GM12878 (cell line): ENCODE measurements at regions not wholly inside any gene's neighbourhood (a gene's known extent, or its start where the extent isn't known, plus 50 kb on each side); places are given as distances from the start of the nearest gene placed in this dataset.

Source experiments
- ATAC-seq: fragments of 200-7000 bp; cut with Tn5 transposase; 3 replicates; pipeline ENCODE4 v1.9.1; 2020; ENCODE audit warnings: mild to moderate bottlenecking, moderate library complexity
- BruUV-seq: library from RNA; stranded (reverse); fragments of 400-500 nt; replicated peaks from 2 replicates; lab custom pipeline; 2021; lab: Mats Ljungman, UMichigan
- CTCF ChIA-PET: fragments of 300-600 bp; sonication (Branson Sonifier 250); formaldehyde crosslinking; extraction: SDS; loops from one replicate; lab custom pipeline; 2021; ENCODE audit warnings: inconsistent platforms; lab: Yijun Ruan, JAX
- POLR2A ChIA-PET: fragments of 350-600 bp; formaldehyde crosslinking; extraction: SDS; loops from one replicate; lab custom pipeline; 2021; ENCODE audit warnings: inconsistent platforms; lab: Charles Lee
- RAD21 ChIA-PET: fragments of 300-600 bp; sonication (Branson Sonifier 250); formaldehyde crosslinking; loops from one replicate; lab custom pipeline; 2023; ENCODE audit warnings: antibody characterized with exemption; ENCODE audit not compliant: unreplicated experiment; lab: Charles Lee
- SMC1A ChIA-PET: fragments of 300-600 bp; sonication (Branson Sonifier 250); formaldehyde crosslinking; loops from one replicate; lab custom pipeline; 2023; ENCODE audit not compliant: unreplicated experiment, uncharacterized antibody; lab: Charles Lee
- DNase-seq: peaks from one replicate; pipeline ENCODE4 v3.0.0-alpha.2; 2011; ENCODE audit warnings: low read depth, low spot score
- FAIRE-seq: peaks from 3 replicates; lab custom pipeline; 2011; peaks lifted over from hg19 to GRCh38; lab: Jason Lieb, UNC
- H2AFZ ChIP-seq: 2 replicates; pipeline ENCODE4 v1.6.0; 2011; ENCODE audit warnings: low read depth, low read length, control low read depth; ENCODE audit not compliant: control insufficient read depth
- H3K27ac ChIP-seq: 2 replicates; pipeline ENCODE4 v1.5.1; 2011; ENCODE audit warnings: control low read depth; ENCODE audit not compliant: control insufficient read depth, insufficient read depth
- H3K27me3 ChIP-seq, 2 experiments: replicated peaks in 1 of 2; 2 replicates each; pipeline versions ENCODE4 v1.6.0 to v1.6.1; 2011; ENCODE audit warnings: low read length in 1 of 2; ENCODE audit not compliant: control insufficient read depth in 2 of 2, insufficient read depth in 2 of 2
- H3K36me3 ChIP-seq, 2 experiments: 2 replicates each; pipeline ENCODE4 v1.5.1; 2011; ENCODE audit warnings: low read length in 1 of 2; ENCODE audit not compliant: control insufficient read depth in 2 of 2, insufficient read depth in 2 of 2
- H3K4me1 ChIP-seq: 2 replicates; pipeline ENCODE4 v1.6.1; 2011; ENCODE audit warnings: mild to moderate bottlenecking, low read length, moderate library complexity, mixed read lengths; ENCODE audit not compliant: control insufficient read depth, insufficient read depth
- H3K4me2 ChIP-seq: 2 replicates; pipeline ENCODE4 v1.6.0; 2011; ENCODE audit warnings: control low read depth; ENCODE audit not compliant: control insufficient read depth, insufficient read depth
- H3K4me3 ChIP-seq: fragments of 200-600 bp; sonication (generic); 2 replicates; pipeline ENCODE4 v1.5.1; 2016
- H3K79me2 ChIP-seq: 2 replicates; pipeline ENCODE4 v1.6.0; 2011; ENCODE audit warnings: low read length; ENCODE audit not compliant: control insufficient read depth, insufficient read depth
- H3K9ac ChIP-seq: 2 replicates; pipeline ENCODE4 v1.8.0; 2011; ENCODE audit warnings: low read length, control low read depth, mixed read lengths; ENCODE audit not compliant: control insufficient read depth, insufficient read depth
- H3K9me3 ChIP-seq: replicated peaks from 3 replicates; pipeline ENCODE4 v1.5.1; 2011; ENCODE audit warnings: mild to moderate bottlenecking, low read length; ENCODE audit not compliant: control insufficient read depth, insufficient read depth
- H4K20me1 ChIP-seq: 2 replicates; pipeline ENCODE4 v1.6.0; 2011; ENCODE audit not compliant: control insufficient read depth, insufficient read depth
- DPF2 ChIP-seq: fragments of 450-650 bp; IDR thresholded peaks from 2 replicates; pipeline ENCODE4 v1.6.1; 2017; ENCODE audit warnings: mild to moderate bottlenecking
- GATAD2B ChIP-seq: fragments of 450-650 bp; conservative IDR thresholded peaks from 2 replicates; pipeline ENCODE4 v1.6.1; 2017; ENCODE audit warnings: low read depth, mild to moderate bottlenecking, moderate library complexity
- HDAC2 ChIP-seq: fragments of 200-600 bp; sonication (generic); IDR thresholded peaks from 2 replicates; pipeline ENCODE4 v1.6.1; 2017
- KDM1A ChIP-seq: fragments of 200-600 bp; sonication (generic); IDR thresholded peaks from 2 replicates; pipeline ENCODE4 v1.6.1; 2016; ENCODE audit warnings: borderline replicate concordance
- MYB ChIP-seq: fragments of 150-350 bp; IDR thresholded peaks from 2 replicates; pipeline ENCODE4 v1.6.1; 2014; ENCODE audit warnings: mild to moderate bottlenecking, low read depth, low read length, borderline replicate concordance
- RFX5 ChIP-seq: IDR thresholded peaks from 2 replicates; pipeline ENCODE4 v1.6.1; 2011; ENCODE audit warnings: low read depth, low read length, improper control_type of control experiment
- SUZ12 ChIP-seq: fragments of 200-600 bp; sonication (generic); IDR thresholded peaks from one replicate; pipeline ENCODE4 v1.6.1; 2018; ENCODE audit warnings: antibody characterized with exemption, mild to moderate bottlenecking; ENCODE audit not compliant: unreplicated experiment
- TCF12 ChIP-seq: IDR thresholded peaks from 2 replicates; pipeline ENCODE4 v1.6.1; 2011; ENCODE audit warnings: low read depth, mild to moderate bottlenecking, low read length
- YY1 ChIP-seq: IDR thresholded peaks from 2 replicates; pipeline ENCODE4 v1.6.1; 2011; ENCODE audit warnings: low read depth, mild to moderate bottlenecking, low read length
- ZBED1 ChIP-seq: IDR thresholded peaks from 2 replicates; pipeline ENCODE4 v1.6.1; 2016; ENCODE audit warnings: borderline replicate concordance
- ZZZ3 ChIP-seq: IDR thresholded peaks from 2 replicates; pipeline ENCODE4 v1.6.1; 2011; ENCODE audit warnings: low read depth; ENCODE audit not compliant: control insufficient read depth, insufficient read length
- WGBS: methylation state at CpG from one replicate; pipeline ENCODE4 v1.1.6; 2016; ENCODE audit warnings: low lambda C conversion rate; ENCODE audit not compliant: insufficient replicate concordance, insufficient coverage; ENCODE audit errors: missing lambda C conversion rate; 5-methylcytosine and 5-hydroxymethylcytosine counted together
- in situ Hi-C: fragments of 300-500 bp; cut with MboI; formaldehyde crosslinking; loops from 9 replicates; pipeline ENCODE4 v1.14.3; 2018; ENCODE audit warnings: mixed read lengths
- intact Hi-C: fragments of 100-400 bp; cut with micrococcal nuclease; formaldehyde crosslinking; loops from one replicate; pipeline ENCODE4 v1.14.2; 2022; ENCODE audit not compliant: unreplicated experiment
- TF ChIP-seq, protein P1 (sequence below): fragments of 450-650 bp; IDR thresholded peaks from 2 replicates; pipeline ENCODE4 v1.6.1; 2017; ENCODE audit warnings: mild to moderate bottlenecking
- TF ChIP-seq, protein P2 (sequence below): fragments of 450-650 bp; IDR thresholded peaks from 2 replicates; pipeline ENCODE4 v1.6.1; 2016; ENCODE audit warnings: mild to moderate bottlenecking, moderate library complexity, borderline replicate concordance

GRCh38 chr6:2385471-2385983 lies 140.1 kb upstream of the GMDS start:
- WGBS = 70% methylated on average over 9 of the region's 9 CpGs
- RAD21 ChIA-PET = no interaction called here

GRCh38 chr6:2384528-2384927 lies 139.1 kb upstream of the GMDS start:
- ATAC-seq = no peak
- 21% methylated on average over 3 of the region's 3 CpGs for WGBS
- no peak for TF ChIP-seq TCF12
- TF ChIP-seq, protein P1, sequence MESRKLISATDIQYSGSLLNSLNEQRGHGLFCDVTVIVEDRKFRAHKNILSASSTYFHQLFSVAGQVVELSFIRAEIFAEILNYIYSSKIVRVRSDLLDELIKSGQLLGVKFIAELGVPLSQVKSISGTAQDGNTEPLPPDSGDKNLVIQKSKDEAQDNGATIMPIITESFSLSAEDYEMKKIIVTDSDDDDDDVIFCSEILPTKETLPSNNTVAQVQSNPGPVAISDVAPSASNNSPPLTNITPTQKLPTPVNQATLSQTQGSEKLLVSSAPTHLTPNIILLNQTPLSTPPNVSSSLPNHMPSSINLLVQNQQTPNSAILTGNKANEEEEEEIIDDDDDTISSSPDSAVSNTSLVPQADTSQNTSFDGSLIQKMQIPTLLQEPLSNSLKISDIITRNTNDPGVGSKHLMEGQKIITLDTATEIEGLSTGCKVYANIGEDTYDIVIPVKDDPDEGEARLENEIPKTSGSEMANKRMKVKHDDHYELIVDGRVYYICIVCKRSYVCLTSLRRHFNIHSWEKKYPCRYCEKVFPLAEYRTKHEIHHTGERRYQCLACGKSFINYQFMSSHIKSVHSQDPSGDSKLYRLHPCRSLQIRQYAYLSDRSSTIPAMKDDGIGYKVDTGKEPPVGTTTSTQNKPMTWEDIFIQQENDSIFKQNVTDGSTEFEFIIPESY = no peak
- TF ChIP-seq, protein P2, sequence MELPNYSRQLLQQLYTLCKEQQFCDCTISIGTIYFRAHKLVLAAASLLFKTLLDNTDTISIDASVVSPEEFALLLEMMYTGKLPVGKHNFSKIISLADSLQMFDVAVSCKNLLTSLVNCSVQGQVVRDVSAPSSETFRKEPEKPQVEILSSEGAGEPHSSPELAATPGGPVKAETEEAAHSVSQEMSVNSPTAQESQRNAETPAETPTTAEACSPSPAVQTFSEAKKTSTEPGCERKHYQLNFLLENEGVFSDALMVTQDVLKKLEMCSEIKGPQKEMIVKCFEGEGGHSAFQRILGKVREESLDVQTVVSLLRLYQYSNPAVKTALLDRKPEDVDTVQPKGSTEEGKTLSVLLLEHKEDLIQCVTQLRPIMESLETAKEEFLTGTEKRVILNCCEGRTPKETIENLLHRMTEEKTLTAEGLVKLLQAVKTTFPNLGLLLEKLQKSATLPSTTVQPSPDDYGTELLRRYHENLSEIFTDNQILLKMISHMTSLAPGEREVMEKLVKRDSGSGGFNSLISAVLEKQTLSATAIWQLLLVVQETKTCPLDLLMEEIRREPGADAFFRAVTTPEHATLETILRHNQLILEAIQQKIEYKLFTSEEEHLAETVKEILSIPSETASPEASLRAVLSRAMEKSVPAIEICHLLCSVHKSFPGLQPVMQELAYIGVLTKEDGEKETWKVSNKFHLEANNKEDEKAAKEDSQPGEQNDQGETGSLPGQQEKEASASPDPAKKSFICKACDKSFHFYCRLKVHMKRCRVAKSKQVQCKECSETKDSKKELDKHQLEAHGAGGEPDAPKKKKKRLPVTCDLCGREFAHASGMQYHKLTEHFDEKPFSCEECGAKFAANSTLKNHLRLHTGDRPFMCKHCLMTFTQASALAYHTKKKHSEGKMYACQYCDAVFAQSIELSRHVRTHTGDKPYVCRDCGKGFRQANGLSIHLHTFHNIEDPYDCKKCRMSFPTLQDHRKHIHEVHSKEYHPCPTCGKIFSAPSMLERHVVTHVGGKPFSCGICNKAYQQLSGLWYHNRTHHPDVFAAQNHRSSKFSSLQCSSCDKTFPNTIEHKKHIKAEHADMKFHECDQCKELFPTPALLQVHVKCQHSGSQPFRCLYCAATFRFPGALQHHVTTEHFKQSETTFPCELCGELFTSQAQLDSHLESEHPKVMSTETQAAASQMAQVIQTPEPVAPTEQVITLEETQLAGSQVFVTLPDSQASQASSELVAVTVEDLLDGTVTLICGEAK = no peak
- TF ChIP-seq GATAD2B = no peak
- no peak for TF ChIP-seq YY1
- no peak for TF ChIP-seq RFX5
- TF ChIP-seq HDAC2 = no peak
- no peak for TF ChIP-seq KDM1A
- no peak for TF ChIP-seq ZBED1
- Histone ChIP-seq H3K27ac (no peak overlapping the region), H3K79me2 (no peaks in the 10 kb centered on the region), H3K36me3 (no peaks in the 10 kb centered on the region), H3K9ac (no peak overlapping the region), H3K4me1 (no peaks in the 10 kb centered on the region), H3K9me3 (no peaks in the 10 kb centered on the region), H3K4me2 (no peak overlapping the region), H3K27me3 (no peaks in the 10 kb centered on the region), H3K4me3 (no peak overlapping the region), H2AFZ (no peak overlapping the region), H4K20me1 (no peaks in the 10 kb centered on the region)
- no TSS peak for BruUV-seq
- DNase-seq = no peak
- ChIA-PET POLR2A (no interaction called here), SMC1A (interaction anchor here (0.6 kb wide), 2 partner anchors 53 to 1430 kb away, joined by 3 read pairs; no protein-coding TSS in a partner anchor), CTCF (no interaction called here), RAD21 (no interaction called here)
- no peak for FAIRE-seq
- intact Hi-C loops (no loop called here), in situ Hi-C loops (no loop called here)

More at GRCh38 chr6:2385471-2385983, 140.1 kb upstream of the GMDS start:
- Histone ChIP-seq H3K79me2 (no peaks in the 10 kb centered on the region), H3K27me3 (no peaks in the 10 kb centered on the region), H3K36me3 (no peaks in the 10 kb centered on the region), H3K4me1 (no peaks in the 10 kb centered on the region), H2AFZ (no peak overlapping the region), H3K9me3 (no peaks in the 10 kb centered on the region), H3K9ac (no peak overlapping the region), H3K27ac (no peak overlapping the region), H4K20me1 (no peaks in the 10 kb centered on the region), H3K4me3 (no peak overlapping the region), H3K4me2 (no peak overlapping the region)
- no peak for TF ChIP-seq ZZZ3
- no peak for TF ChIP-seq DPF2
- no peak for TF ChIP-seq SUZ12
- TF ChIP-seq MYB = no peak
- in situ Hi-C loops (no loop called here), intact Hi-C loops (no loop called here)
- ATAC-seq (no peak), DNase-seq (no peak), FAIRE-seq (no peak)
- ChIA-PET SMC1A (no interaction called here), CTCF (no interaction called here), POLR2A (no interaction called here)
- BruUV-seq = no TSS peak
